ENCODE measurements at regions not wholly inside any gene's neighbourhood (a gene's known extent, or its start where the extent isn't known, plus 50 kb on each side); places are given as distances from the start of the nearest gene placed in this dataset.

DNA sequence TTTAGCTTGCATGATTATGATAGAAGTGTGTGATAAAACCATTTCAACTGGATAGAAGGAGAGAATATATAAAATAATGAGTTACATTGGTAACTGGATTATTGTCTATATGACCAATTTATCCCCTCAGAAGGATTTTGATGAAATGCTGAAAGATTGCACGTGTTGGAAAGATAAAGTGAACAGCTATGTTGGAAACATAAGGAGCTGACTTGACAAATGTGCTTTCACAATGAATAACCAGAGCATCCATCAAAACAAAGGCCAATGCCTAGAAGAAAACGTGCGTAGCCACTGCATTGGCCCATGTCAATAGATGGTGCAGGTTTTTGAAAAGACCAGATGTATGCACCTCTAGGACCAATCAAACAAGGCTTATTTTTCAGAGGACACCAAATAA lies 168.8 kb downstream of the TMEM200A start:
- TF ChIP-seq RAD21 (conservative IDR thresholded peaks at IDR 0.05) (no peak), EZH2 (IDR thresholded peaks at IDR 0.05; ENCODE audit: borderline replicate concordance, insufficient read depth, low read length, poor library complexity, severe bottlenecking) (no peak), MXI1 (conservative IDR thresholded peaks at IDR 0.05; ENCODE audit: poor library complexity, severe bottlenecking) (no peak), POLR2AphosphoS5 (IDR thresholded peaks at IDR 0.05) (no peak), SMC3 (conservative IDR thresholded peaks at IDR 0.05; ENCODE audit: poor library complexity) (no peak), EP300 (conservative IDR thresholded peaks at IDR 0.05; ENCODE audit: poor library complexity, severe bottlenecking) (no peak), TAF1 (IDR thresholded peaks at IDR 0.05; ENCODE audit: low read depth) (no peak)
- TF ChIP-seq, protein P1, sequence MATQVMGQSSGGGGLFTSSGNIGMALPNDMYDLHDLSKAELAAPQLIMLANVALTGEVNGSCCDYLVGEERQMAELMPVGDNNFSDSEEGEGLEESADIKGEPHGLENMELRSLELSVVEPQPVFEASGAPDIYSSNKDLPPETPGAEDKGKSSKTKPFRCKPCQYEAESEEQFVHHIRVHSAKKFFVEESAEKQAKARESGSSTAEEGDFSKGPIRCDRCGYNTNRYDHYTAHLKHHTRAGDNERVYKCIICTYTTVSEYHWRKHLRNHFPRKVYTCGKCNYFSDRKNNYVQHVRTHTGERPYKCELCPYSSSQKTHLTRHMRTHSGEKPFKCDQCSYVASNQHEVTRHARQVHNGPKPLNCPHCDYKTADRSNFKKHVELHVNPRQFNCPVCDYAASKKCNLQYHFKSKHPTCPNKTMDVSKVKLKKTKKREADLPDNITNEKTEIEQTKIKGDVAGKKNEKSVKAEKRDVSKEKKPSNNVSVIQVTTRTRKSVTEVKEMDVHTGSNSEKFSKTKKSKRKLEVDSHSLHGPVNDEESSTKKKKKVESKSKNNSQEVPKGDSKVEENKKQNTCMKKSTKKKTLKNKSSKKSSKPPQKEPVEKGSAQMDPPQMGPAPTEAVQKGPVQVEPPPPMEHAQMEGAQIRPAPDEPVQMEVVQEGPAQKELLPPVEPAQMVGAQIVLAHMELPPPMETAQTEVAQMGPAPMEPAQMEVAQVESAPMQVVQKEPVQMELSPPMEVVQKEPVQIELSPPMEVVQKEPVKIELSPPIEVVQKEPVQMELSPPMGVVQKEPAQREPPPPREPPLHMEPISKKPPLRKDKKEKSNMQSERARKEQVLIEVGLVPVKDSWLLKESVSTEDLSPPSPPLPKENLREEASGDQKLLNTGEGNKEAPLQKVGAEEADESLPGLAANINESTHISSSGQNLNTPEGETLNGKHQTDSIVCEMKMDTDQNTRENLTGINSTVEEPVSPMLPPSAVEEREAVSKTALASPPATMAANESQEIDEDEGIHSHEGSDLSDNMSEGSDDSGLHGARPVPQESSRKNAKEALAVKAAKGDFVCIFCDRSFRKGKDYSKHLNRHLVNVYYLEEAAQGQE (IDR thresholded peaks at IDR 0.05; ENCODE audit: borderline replicate concordance): no peak
- TF ChIP-seq, protein P2, sequence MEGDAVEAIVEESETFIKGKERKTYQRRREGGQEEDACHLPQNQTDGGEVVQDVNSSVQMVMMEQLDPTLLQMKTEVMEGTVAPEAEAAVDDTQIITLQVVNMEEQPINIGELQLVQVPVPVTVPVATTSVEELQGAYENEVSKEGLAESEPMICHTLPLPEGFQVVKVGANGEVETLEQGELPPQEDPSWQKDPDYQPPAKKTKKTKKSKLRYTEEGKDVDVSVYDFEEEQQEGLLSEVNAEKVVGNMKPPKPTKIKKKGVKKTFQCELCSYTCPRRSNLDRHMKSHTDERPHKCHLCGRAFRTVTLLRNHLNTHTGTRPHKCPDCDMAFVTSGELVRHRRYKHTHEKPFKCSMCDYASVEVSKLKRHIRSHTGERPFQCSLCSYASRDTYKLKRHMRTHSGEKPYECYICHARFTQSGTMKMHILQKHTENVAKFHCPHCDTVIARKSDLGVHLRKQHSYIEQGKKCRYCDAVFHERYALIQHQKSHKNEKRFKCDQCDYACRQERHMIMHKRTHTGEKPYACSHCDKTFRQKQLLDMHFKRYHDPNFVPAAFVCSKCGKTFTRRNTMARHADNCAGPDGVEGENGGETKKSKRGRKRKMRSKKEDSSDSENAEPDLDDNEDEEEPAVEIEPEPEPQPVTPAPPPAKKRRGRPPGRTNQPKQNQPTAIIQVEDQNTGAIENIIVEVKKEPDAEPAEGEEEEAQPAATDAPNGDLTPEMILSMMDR (IDR thresholded peaks at IDR 0.05; ENCODE audit: poor library complexity, severe bottlenecking): no peak
- no peak overlapping the region for H2AFZ ChIP-seq (ENCODE audit: low read depth, low read length)
- H3K4me3 ChIP-seq (ENCODE audit: low read length): no peak overlapping the region
- no peaks in the 10 kb centered on the region for H3F3A ChIP-seq (ENCODE audit: insufficient read depth, low read length, poor library complexity, severe bottlenecking)
- H3K36me3 ChIP-seq (ENCODE audit: insufficient read depth, low read length): no peaks in the 10 kb centered on the region
- H4K20me1 ChIP-seq (ENCODE audit: insufficient read depth): no peaks in the 10 kb centered on the region
- no peak overlapping the region for H3K4me2 ChIP-seq (ENCODE audit: low read length)
- no peak overlapping the region for H3K9ac ChIP-seq (ENCODE audit: low read length)
- H3K27me3 ChIP-seq (ENCODE audit: insufficient read depth, low read depth, low read length): no peaks in the 10 kb centered on the region
- no peaks in the 10 kb centered on the region for H3K9me2 ChIP-seq (ENCODE audit: insufficient read depth, low read length)
- no peak overlapping the region for H3K27ac ChIP-seq (ENCODE audit: low read length)
- H3K9me3 ChIP-seq (ENCODE audit: low read length): peaks cover 4% of the 10 kb centered on the region
- no peaks in the 10 kb centered on the region for H3K79me2 ChIP-seq (replicated peaks; ENCODE audit: insufficient read depth, low read length)

DNA sequence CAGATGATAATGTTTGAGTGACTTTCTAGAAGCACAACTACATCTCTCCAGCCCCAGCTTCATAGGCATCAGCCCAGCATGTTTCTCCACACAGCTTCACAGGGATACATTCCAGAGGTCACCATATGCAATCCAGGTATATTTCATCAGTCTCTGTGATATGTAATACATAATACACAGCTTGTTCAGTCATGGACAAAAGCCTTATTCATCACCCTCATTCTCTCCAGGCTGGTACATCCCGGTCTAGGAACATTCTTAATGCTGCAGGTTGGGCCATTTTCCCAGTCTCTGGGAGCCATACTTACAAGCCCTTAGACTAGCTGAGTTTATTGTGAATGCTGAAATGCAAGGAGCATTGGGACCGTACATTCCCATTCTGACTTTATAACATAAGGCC lies 169.4 kb downstream of the TMEM200A start:
- Histone ChIP-seq H3K36me3 (ENCODE audit: insufficient read depth, low read length) (no peaks in the 10 kb centered on the region), H3K79me2 (replicated peaks; ENCODE audit: insufficient read depth, low read length) (no peaks in the 10 kb centered on the region), H3K4me3 (ENCODE audit: low read length) (no peak overlapping the region), H3K9me3 (ENCODE audit: low read length) (peaks cover 4% of the 10 kb centered on the region), H3F3A (ENCODE audit: insufficient read depth, low read length, poor library complexity, severe bottlenecking) (no peaks in the 10 kb centered on the region), H3K9me2 (ENCODE audit: insufficient read depth, low read length) (no peaks in the 10 kb centered on the region), H3K27me3 (ENCODE audit: insufficient read depth, low read depth, low read length) (no peaks in the 10 kb centered on the region), H4K20me1 (ENCODE audit: insufficient read depth) (no peaks in the 10 kb centered on the region), H3K9ac (ENCODE audit: low read length) (no peak overlapping the region), H3K27ac (ENCODE audit: low read length) (no peak overlapping the region), H3K4me2 (ENCODE audit: low read length) (no peak overlapping the region), H2AFZ (ENCODE audit: low read depth, low read length) (no peak overlapping the region)
- no peak for TF ChIP-seq POLR2AphosphoS5 (IDR thresholded peaks at IDR 0.05)

GRCh38 chr6:130537447-130537846 lies 171.6 kb downstream of the TMEM200A start:
- H3K9me2 ChIP-seq (ENCODE audit: insufficient read depth, low read length): no peaks in the 10 kb centered on the region
- no peak overlapping the region for H3K9ac ChIP-seq (ENCODE audit: low read length)
- H3K4me2 ChIP-seq (ENCODE audit: low read length): no peak overlapping the region
- no peak overlapping the region for H2AFZ ChIP-seq (ENCODE audit: low read depth, low read length)
- H3K79me2 ChIP-seq (replicated peaks; ENCODE audit: insufficient read depth, low read length): no peaks in the 10 kb centered on the region
- peaks cover 4% of the 10 kb centered on the region for H3K9me3 ChIP-seq (ENCODE audit: low read length)
- no peaks in the 10 kb centered on the region for H4K20me1 ChIP-seq (ENCODE audit: insufficient read depth)
- H3K27me3 ChIP-seq (ENCODE audit: insufficient read depth, low read depth, low read length): no peaks in the 10 kb centered on the region
- no peak overlapping the region for H3K27ac ChIP-seq (ENCODE audit: low read length)
- no peaks in the 10 kb centered on the region for H3K36me3 ChIP-seq (ENCODE audit: insufficient read depth, low read length)
- TF ChIP-seq SMC3 (conservative IDR thresholded peaks at IDR 0.05; ENCODE audit: poor library complexity) (no peak), MXI1 (conservative IDR thresholded peaks at IDR 0.05; ENCODE audit: poor library complexity, severe bottlenecking) (no peak), RAD21 (conservative IDR thresholded peaks at IDR 0.05) (no peak), EP300 (conservative IDR thresholded peaks at IDR 0.05; ENCODE audit: poor library complexity, severe bottlenecking) (no peak), EZH2 (IDR thresholded peaks at IDR 0.05; ENCODE audit: borderline replicate concordance, insufficient read depth, low read length, poor library complexity, severe bottlenecking) (no peak), POLR2AphosphoS5 (IDR thresholded peaks at IDR 0.05) (no peak), TAF1 (IDR thresholded peaks at IDR 0.05; ENCODE audit: low read depth) (no peak)
- TF ChIP-seq, protein P1 (IDR thresholded peaks at IDR 0.05; ENCODE audit: borderline replicate concordance): no peak
- TF ChIP-seq, protein P2 (IDR thresholded peaks at IDR 0.05; ENCODE audit: poor library complexity, severe bottlenecking): no peak
- no peak overlapping the region for H3K4me3 ChIP-seq (ENCODE audit: low read length)
- H3F3A ChIP-seq (ENCODE audit: insufficient read depth, low read length, poor library complexity, severe bottlenecking): no peaks in the 10 kb centered on the region

Measured in neural cell (in vitro differentiated cells).